Suppressor macrophage treated with lipopolysaccharide for 1 hour (primary cell): ENCODE measurements at regions not wholly inside any gene's neighbourhood (a gene's known extent, or its start where the extent isn't known, plus 50 kb on each side); places are given as distances from the start of the nearest gene placed in this dataset.
"Not testable (repeated sequence)": the region's sequence is repeated elsewhere in the genome, so short reads cannot be mapped to it uniquely, and the experiment has no call there.

ENCODE experiments used
- DNase-seq, 3 donors: peaks; one replicate each; pipeline ENCODE4 v3.0.0-alpha.2; 2020 to 2022

DNA sequence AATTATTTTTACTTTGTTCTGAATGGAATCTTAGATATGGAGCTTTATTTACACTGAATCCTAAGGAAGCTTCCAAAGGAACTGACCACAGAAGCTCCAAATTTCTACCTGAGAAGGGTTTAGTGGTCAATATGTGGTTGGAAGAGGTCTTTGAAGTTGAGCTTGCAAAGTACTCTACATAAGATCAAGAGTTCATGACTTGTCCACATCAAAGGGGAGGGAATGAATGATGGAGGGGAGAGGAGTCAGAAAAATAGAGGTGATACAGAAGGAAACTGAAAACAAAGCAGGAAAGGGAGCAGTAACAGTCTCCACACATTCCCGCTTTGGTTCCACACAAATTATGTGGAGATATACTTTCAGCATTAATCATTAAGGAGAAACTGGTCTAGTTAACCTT, 450.9 kb downstream of the HINT1 start:
- no peak for DNase-seq

DNA sequence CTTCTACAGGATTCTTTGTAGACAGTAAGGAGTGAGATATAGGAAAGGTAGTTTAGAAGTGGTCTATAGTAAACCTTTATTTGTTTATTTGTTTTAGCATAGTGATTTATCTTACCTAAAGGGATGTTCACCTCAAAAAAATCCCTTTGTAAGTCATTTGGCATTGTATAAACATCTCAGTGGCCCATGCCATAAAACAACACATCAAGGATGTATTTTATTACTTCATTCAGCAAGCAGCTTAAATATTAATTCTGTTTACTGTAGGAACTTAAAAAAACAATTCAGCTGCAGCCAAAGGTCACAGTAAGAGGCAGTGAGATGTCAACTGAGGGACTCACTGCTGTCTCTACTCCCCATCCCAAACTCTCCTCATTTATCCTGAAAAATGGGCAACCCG, 452.7 kb downstream of the HINT1 start:
- DNase-seq, result no peak

DNA sequence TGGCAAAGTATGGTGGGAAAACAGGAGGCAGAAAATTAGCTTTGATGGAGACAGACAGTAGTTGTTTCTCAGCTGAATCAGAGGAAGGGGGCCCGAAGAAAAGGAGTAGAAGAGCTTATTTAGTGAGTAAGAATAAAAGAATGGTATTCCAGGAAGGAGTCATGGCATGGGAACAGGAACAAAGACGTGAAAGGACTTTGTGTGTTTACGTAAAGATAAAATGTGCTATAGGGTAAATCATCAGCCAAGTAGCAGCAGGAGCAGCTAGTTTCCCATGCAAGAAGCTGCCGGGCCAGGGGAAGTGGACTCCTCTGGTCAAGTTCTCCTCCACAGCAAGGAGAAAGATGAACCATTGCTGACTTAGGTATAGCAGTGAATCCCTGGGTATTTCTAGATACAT, 454.5 kb downstream of the HINT1 start:
- no peak for DNase-seq

DNA sequence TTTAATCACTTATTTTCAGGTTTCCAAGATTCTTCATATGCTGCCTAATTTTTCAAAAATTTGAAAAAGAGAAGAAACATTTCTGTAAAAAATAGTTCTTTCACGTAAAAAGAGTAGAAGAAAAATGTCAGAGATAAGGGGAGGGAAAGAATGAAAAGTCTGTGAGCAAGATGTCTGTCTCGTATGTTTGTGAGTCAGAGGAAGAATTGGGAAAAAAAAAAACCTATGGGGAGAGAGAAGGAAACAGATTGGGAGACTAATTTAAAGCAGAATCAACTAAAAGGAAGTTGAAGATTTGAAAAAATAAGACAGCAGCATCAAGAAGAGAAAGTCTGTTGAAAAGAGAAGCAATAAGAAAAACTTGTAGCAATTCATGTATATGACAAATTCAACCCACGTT, 456.3 kb downstream of the HINT1 start:
- DNase-seq, result peak in 1 of 3 donors; percentile 11

DNA sequence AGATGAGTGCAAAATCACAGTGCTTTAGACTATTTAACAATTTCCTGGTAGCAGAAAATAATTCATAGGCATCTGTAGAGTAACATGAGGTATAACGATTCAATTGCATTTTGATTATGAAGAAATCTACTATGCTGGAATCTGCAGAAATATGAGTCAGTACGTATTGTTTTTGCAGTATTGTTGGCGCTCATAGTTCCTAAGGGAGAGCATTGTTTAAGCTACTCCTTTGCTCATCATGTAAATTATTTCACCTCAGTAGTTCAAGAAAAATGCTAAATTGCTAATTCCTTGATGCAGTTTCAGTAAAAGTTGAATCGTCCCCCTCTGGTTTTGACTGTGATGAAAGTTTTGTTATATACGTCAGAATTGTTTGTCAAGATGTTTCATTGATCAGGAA, 458.4 kb downstream of the HINT1 start:
- DNase-seq, result no peak

DNA sequence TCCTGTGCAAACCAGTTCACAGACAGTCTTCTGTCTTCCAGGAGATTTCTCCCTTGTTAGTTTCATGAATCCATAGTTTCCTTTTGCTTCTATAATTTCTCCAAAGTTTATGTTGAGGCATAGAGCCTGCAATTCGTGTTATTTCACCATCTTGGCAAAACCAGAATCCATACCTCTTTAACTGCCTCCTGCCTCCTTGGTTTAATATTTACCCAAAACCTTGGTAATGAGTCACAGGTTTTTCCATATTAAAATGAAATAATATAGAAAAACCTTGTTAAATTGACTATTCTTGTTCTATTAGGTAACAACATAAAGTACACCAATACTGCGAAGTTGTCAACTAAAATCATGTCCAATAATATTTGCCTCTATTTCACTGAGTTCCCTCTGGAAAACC, 459.7 kb downstream of the HINT1 start:
- DNase-seq, result no peak

DNA sequence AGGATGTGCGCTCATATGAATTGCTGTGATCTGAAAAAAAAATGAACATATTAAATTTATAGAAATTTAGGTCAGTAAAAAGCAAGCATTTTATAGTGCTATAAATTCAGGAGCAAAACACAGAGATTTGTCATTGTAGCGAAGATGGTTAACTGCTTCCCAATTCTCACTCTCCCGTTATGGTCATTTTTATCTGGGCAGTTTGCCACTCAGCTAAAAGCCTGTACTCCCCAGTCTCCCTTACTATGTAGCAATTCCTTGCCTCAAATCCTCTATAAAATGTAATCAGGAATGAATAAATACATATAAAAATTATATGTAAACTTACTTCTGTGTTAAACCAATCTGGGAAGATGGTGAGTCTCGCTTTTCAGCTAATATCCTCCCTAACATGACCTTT, 471.5 kb downstream of the HINT1 start:
- DNase-seq, result no peak

DNA sequence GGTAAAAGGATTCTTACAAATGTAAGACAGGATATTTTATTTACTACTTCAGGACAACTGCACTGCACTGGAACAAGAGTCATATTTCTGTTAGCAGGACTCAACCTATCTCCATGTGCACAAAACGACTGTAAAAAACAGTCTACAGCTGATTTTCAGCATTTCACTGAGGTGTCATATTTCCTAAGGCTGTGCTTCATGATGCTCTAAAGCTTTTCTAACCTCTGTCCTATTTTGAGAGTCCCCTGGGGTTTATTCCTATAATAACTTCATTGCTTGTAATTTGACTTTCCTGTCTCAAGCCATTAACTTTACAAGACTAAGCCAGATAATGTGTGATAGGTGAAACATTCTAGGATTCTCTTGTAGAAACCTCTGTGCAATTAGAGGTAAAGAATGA, 472.3 kb downstream of the HINT1 start:
- DNase-seq, result no peak

DNA sequence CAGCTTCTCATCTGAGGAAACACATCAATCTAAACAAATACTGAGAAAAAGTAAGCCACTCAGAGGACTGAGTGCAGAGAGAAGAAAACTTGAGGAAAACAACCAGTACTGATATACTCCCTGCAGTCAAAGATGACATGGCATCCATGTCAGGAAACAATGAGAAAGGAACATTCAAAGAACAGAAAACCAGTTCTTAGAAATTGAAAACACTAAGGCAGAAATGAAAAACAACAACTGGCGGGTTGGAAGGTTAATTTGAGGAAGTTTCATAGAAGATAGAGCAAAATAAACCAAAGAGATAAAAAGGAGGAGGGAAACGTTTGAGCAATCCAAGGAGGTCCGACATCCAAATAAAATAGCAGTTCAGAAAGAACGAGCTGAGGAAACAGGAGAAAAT, 475.2 kb downstream of the HINT1 start:
- no peak for DNase-seq

DNA sequence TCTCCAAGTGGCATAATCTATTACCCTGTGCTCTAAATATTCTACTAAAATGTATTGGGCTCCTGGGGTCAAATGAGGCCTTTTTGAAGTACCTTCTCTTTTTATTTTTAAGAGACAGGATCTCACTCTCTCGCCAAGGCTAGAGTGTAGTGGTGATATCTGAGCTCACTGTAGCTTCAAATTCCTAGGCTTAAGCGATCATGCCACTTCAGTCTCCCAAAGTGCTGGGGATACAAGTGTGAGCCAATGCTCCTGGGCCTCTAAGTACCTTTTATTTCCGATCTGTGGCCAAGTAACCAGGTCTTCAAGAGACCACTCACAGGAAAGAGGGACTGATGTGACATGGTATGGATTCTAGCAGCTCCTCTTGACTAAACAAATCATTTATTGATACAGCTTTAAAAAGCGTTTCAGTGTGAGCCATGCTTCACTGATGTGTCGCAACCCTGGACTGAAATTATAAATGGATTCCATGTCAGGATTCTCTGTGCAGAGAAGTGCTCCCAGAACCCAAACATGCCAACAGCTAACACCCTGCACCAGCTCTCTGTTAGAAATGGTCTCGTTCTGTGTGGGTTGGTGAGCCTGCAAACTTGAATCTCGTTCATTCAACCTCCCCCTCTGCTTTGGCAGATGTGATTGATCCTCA, 477.8 kb downstream of the HINT1 start:
- no peak for DNase-seq

DNA sequence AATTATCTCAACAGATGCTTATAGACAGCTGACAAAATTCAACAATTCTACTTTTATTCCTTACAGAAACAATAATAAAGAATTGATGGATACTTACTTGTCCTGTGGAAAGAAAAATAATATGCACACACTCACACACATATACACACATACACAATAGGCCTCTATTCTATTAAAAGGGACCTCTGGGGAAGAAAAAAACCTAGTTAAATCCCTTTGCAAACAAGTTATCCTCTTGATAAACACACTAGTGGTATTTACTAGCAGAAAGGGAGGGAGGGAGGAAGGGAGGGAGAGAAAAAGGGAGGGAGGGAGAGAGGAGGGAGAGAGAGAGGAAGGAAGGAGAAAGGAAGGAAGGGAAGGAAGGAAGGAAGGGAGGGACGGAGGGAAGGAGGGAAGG, 486.4 kb downstream of the HINT1 start:
- no peak for DNase-seq

DNA sequence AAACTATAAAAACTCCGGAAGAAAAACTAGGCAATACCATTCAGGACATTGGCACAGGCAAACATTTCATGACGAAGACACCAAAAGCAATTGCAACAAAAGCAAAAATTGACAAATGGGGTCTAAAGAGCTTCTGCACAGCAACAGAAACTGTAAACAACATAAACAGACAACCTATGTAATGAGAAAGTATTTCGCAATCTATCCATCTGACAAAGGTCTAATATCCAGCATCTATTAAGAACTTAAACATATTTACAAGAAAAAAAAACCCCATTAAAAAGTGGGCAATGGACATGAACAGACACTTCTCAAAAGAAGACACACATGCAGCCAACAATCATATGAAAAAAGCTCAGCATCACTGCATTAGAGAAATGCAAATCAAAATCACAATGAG, 498.6 kb downstream of the HINT1 start:
- no peak for DNase-seq

DNA sequence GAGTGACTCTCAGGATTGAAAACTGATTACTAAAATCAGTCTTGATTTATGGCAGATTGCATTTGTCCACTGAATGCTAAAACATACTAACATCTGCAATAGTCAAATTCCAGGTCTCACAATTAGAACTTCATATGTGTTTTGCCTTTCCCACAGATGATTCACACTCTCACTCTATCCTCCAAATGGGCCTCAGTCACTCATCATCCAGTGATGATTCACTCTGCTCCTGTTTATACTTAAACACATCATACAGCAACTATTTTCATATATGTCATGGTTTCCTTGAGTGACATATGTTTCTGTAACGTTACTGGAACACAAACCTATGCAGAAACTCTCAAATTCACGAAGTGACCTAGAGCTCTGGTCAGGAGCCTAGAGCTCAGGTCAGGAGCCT, 512.9 kb downstream of the HINT1 start:
- DNase-seq, result peak in 1 of 3 donors; percentile 0

DNA sequence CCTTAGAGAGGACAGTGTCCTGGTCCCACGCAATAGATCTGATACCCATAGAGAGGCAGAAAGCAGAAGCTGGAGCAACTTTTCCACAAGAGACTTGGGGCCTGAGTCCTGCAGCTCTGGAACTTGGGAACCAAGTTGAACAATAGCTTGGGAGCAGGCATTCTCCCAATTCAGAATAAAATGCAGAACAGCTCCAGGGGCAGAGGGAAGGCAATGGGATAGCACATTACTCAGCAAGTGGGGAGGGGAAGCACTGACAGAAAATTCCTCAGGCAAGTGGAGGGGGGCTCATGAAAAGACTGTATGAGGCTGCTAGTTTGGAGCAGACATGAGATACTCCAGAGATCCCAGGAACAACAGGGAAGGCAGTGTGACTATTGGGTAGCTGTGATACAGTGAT, 513.6 kb downstream of the HINT1 start:
- no peak for DNase-seq

DNA sequence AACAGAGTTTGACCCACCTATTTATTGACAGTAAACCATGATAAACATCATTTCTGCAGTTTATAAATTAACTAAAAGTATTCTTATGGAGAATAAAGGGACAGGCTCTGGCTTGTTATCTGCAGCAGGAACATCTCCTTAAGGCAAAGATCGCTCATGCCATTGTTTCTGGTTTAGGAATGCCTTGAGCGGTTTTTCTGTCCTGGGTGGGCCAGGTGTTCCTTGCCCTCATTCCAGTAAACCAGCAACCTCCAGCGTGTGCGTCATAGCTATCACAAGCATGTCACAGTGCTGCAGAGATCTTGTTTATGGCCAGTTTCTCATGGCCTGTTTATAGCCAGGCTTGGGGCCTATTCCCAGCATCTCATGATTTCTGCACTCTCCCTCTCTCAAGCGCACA, 521.7 kb downstream of the HINT1 start:
- no peak for DNase-seq

DNA sequence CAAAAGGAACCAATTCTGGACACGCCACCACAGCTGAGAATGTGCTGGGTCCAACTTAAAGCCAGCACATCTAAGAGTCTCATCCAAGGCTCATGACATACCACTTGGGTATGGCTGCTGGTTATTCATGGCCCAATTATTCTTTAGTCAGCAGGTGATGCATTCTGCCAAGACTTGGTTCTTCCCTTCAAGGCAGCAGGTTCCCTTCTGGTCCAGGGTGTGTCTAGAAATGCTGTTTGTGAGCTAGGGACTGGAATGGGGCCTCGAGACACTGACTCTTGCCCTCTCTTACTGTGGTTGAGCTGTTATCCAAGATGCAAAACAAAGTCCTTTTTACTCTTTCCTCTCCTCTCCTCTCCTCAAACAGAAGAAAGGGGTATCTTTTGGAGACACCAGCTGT, 522.6 kb downstream of the HINT1 start:
- DNase-seq, result no peak

DNA sequence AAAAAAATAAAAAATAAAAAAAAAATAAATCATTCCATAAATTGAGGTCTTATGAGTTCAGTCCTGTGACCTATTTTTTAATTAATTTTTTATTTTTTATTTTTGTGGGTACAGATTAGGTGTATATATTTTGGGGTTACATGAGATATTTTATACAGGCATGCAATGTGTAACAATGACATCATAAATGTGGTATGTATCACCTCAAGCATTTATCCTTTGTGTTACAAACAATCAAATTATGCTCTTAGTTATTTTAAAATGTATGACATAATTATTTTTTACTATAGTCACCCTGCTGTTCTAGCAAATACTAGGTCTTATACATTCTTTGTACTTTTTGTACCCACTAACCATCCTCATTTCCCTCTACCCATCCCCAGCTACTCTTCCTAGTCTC, 537.9 kb downstream of the HINT1 start:
- DNase-seq, result no peak

DNA sequence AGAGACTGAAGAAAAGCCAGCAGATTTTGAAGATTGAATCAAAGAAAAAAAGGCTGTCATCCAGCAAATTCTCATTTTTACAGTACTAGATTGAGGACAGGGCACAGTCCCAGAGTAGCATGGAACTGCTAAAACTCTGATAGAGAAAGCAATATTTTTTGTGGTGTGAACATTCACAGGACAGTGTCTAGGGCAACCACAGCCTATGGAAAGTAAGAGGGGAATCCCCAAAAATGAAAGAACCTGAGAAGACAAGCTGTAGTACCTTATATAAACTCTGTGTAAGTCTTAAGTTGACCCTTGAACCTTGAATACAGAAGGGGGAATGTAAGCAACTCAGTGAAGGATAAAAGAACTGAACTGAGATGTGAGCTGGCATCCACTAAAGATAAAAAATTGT, 540.3 kb downstream of the HINT1 start:
- DNase-seq, result no peak

DNA sequence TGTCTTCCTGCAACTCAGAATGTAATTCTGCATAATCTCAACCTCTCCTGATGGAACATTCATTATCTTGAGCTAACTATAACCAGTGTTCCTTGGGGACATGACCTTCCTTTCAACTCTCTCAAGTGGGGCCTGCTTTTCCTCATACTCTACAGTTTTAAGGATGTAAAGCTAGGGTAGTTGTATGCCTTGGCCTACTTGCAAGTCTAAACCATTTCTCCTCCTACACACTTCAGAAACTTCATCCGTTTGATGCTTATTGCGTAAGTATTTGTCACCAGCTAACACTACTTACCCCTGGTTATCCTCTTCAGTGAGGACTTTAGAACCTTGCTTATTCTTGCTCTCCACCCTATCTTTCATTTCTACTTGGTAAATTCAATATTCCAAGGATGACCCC, 548.9 kb downstream of the HINT1 start:
- no peak for DNase-seq

DNA sequence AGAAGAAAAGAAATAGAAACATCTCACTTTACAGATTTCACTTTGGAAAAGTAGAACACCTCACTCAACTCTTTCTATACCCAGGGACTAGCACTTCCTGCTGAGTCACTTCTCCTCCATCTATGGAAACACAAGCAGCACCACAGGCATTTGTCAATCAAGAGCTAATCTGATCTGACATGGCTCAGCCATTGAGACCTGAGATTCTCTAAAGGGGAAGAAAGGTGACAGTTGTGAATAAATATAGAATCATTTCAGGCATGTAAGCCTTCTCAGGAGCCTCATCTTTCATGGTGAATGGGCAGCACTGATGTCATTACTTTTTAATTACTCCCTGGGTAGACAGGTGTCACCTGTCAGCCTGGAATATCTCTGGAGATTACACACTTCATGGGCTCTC, 559.8 kb downstream of the HINT1 start:
- no peak for DNase-seq

DNA sequence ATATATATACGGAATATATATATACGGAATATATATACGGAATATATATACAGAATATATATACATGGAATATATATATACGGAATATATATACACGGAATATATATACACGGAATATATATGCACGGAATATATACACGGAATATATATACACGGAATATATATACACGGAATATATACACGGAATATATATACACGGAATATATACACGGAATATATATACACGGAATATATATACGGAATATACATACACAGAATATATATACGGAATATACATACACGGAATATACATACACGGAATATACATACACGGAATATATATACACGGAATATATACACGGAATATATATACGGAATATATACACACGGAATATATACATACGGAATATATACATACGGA, 568.4 kb downstream of the HINT1 start:
- not testable (repeated sequence) for DNase-seq

DNA sequence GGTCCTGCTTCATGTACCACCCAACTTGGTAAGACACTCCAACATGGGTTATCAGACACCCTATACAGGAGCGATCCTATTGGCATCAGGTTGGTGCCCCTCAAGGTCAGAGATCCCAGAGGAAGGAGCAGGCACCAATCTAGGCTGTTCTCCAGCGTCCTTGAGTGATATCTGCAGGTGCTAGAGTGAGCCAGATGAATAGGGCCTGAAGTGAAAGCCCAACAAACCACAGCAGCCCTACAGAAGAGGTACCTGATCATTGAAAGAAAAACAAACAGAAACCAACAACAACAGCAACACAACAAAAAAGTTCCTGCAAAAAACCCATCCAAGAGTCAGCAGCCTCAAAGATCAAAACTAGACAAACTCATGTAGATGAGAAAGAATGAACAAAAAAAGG, 584.8 kb downstream of the HINT1 start:
- no peak for DNase-seq

DNA sequence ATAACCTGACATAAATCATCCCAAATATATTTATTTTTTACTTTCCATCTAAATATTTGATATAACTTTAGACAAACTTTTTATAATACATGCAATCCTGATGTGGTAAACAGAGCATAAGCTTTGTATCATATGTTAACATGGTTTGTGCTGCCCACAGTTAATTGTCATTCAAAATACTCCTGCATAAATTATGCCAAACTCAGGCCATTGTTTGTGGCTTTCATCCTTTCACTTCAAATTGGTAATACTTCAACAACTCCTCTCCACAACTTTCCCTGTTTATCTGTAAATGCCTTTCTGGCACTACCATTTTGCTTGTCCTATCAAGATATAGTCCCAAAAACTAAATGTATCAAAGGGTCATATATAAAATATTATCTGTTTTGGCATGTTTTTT, 586.7 kb downstream of the HINT1 start:
- DNase-seq, result no peak

DNA sequence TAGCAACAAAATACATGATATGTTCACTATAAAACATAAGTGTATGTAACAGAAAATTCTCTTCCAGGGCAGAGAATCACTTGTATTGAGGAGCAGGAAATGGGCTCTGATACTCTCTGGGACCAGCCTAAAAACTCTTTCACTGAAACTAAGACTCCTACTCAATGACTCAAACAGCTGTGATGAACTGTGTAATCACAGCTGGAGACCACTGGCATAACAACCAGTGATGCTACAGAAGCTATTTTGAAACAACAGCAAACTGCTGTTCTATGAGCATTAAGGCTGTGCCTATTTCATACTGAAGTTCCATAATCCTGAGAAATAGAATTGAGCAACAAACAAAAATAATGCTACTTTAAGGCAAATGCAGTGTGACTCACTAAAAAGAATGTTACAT, 594.0 kb downstream of the HINT1 start:
- peak in 1 of 3 donors; percentile 23 for DNase-seq

DNA sequence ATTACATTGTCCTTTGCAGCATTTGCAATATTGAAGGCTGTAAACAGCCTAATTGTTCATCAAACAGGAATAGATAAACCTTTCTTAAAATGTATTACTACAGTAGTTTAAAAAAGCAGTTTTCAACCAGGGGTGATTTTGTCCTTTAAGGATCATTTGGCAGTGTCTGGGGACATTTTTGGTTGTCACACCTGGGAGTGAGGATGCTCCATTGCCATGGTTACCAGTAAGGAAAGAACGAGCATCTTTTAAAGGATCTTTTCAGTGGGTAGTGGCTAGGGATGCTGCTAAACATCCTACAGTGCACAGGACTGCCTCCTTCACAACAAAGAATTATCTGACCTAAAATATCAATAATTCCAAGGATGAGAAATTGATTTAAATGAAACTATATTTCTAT, 596.3 kb downstream of the HINT1 start:
- DNase-seq, result no peak

DNA sequence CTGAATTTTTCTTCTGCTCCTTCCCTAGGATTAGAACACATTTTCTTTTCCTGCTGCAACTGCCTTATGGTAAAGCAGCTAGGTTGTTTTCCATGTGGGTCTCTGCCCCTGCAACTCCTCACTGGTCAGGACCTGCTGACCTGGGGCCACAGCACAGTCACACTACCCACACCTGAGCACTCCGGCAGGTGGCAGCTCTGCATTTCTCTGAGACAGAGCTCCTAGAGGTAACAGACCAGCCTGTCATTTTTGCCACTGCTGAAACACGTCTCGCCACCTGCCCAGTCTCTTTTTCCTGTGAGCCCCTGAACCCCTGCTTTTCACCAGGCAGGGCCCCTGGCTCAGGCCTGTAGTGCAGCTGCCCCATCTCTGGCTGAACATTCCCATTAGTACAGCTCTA, 609.6 kb downstream of the HINT1 start:
- no peak for DNase-seq
